OCI-LY7 (cell line): ENCODE measurements at regions not wholly inside any gene's neighbourhood (a gene's known extent, or its start where the extent isn't known, plus 50 kb on each side); places are given as distances from the start of the nearest gene placed in this dataset.

ENCODE experiments used
- CTCF ChIP-seq: fragments of 200-600 bp; sonication (generic); conservative IDR thresholded peaks from 2 replicates; pipeline ENCODE4 v1.5.1; 2014; ENCODE audit warnings: mild to moderate bottlenecking, antibody characterized with exemption, low read length, moderate library complexity, mixed read lengths
- EZH2phosphoT487 ChIP-seq: fragments of 200-600 bp; sonication (generic); IDR thresholded peaks from 2 replicates; pipeline ENCODE4 v1.6.1; 2018; ENCODE audit warnings: low read depth, borderline replicate concordance, mild to moderate bottlenecking, mixed run types, antibody characterized with exemption, low read length, moderate library complexity, mixed read lengths

DNA sequence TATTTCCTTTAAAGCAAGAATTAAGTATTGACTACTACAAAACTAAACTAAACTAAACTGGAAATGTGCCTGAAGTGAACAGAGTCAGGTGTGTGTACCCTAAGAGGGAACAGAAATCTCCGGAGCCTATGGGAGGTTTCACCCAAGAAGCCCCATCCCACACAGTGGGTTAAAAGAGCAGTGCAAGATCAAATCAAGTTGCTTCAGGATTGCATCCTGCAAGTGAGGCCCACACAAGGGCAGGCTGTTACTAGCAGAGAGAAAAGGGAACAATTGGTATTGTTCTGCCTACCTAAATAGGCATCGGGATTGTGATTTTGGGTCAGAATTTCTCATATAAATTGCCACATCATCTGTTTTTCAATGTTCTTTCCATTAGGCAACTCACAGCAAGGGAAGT is 113.3 kb upstream of the CDC14C start:
- TF ChIP-seq CTCF = no peak
- no peak for TF ChIP-seq EZH2phosphoT487
